GM20000 (cell line): ENCODE measurements at regions not wholly inside any gene's neighbourhood (a gene's known extent, or its start where the extent isn't known, plus 50 kb on each side); places are given as distances from the start of the nearest gene placed in this dataset.
A peak's percentile ranks its signal among the peaks of the same experiment; 100 is the strongest.

ENCODE experiments used
- DNase-seq: peaks from one replicate; pipeline ENCODE4 v3.0.0; 2012; ENCODE audit warnings: low spot score
- CTCF ChIP-seq: IDR thresholded peaks from 2 replicates; pipeline ENCODE4 v1.5.1; 2012; ENCODE audit warnings: mild to moderate bottlenecking, control low read depth; ENCODE audit errors: extremely low read depth, missing control alignments

GRCh38 chr6:71383476-71383875 is 94.9 kb downstream of the OGFRL1 start:
- no peak for DNase-seq
- no peak for TF ChIP-seq CTCF

- TF ChIP-seq CTCF: no peak
These were observed 95.4 kb downstream of the OGFRL1 start for GRCh38 chr6:71383901-71384489.

GRCh38 chr6:71385111-71385822 is 96.7 kb downstream of the OGFRL1 start:
- no peak for TF ChIP-seq CTCF
- no peak for DNase-seq

More at GRCh38 chr6:71383901-71384489, 95.4 kb downstream of the OGFRL1 start:
- DNase-seq: peak; percentile 6

- no peak for DNase-seq
- no peak for TF ChIP-seq CTCF
These were observed 97.6 kb downstream of the OGFRL1 start for GRCh38 chr6:71386215-71386614.

- TF ChIP-seq CTCF: no peak
- no peak for DNase-seq
These were observed 98.6 kb downstream of the OGFRL1 start for GRCh38 chr6:71387179-71387578.

GRCh38 chr6:71388068-71388744 is 99.6 kb downstream of the OGFRL1 start:
- no peak for DNase-seq
- TF ChIP-seq CTCF: no peak

GRCh38 chr6:71388856-71389527 is 100.4 kb downstream of the OGFRL1 start:
- DNase-seq: no peak
- no peak for TF ChIP-seq CTCF
